ENCODE measurements at regions not wholly inside any gene's neighbourhood (a gene's known extent, or its start where the extent isn't known, plus 50 kb on each side); places are given as distances from the start of the nearest gene placed in this dataset.
"Not testable (repeated sequence)": the region's sequence is repeated elsewhere in the genome, so short reads cannot be mapped to it uniquely, and the experiment has no call there.

GRCh38 chr13:94813920-94814475, 101.7 kb upstream of the SOX21 start:
- no peak for DNase-seq

DNA sequence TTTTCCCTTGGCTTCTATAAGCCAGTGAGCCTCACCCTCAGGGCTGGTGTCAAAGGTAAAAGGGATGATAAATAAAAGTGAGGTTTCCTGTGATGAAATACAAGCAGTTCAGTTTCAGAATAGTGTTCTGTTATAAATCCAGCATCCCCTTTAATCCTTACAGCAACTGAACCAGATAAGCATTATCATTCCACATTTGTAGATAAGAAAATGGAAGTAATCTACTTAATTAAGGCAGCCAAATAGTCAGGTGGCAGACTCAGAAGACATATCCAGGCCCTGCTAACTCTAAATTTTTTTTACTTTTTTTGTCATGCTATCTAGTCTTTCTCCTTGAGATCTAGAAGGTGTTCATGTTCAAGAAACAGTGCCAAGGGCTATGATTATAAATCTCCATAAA, 99.4 kb upstream of the SOX21 start:
- DNase-seq: no peak

DNA sequence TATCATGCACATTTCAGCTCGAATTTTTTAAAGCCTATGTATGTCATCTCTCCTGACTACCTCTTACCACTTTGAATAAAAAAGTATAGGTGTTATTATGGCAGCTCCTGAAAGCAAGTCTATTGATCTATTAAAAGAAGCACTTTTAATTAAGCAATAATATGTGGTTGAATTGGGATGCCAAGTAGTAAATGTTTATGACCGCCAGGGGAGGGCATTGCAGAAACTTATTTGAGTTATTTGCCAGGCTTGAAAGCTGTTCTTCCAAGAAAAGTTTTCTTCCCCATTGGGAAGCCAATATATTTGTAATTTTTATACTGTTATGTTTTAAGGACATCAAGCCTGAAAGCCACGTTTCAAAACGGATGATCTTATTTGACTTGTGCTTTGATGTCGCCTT, 88.1 kb upstream of the SOX21 start:
- DNase-seq: no peak

DNA sequence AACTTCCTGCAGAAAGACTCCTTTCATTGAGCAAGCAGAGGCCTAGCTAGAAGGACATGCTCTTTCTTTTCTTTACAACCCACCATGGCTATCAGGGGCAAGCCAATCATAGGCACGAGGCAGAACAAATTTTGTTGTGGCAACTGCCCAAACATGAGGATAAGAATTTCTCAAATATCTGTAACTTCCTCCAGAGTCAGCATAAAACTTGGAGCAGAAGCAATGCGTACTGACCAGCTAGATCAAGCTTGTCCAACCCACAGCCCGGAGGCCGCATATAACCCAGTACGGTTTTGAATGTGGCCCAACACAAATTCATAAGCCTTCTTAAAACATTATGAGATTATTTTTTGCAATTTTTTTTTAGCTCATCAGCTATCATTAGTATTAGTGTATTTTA, 87.0 kb upstream of the SOX21 start:
- DNase-seq: no peak

GRCh38 chr13:94798738-94799137, 86.4 kb upstream of the SOX21 start:
- no peak for DNase-seq

DNA sequence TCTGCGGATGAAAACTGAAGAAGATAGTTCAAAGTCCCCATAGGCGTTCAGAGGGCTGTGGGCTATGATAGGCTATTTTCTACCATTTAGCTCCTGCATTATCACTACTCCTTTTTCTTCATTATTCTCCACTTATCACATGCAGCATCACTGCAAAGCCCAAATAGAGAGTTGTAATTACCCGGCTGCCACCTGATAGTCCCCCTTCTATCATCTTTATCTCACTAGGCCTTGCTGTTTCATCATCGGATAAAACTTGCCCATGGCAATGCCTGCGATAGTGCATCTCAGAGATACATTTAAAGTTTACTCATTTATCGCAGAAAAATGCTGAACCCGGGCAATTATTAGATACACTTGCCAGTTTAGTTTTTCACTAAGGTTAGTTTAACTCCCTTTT, 82.9 kb upstream of the SOX21 start:
- DNase-seq: no peak

- not testable (repeated sequence) for DNase-seq
Measured at GRCh38 chr13:94786246-94786645, 73.9 kb upstream of the SOX21 start.

DNA sequence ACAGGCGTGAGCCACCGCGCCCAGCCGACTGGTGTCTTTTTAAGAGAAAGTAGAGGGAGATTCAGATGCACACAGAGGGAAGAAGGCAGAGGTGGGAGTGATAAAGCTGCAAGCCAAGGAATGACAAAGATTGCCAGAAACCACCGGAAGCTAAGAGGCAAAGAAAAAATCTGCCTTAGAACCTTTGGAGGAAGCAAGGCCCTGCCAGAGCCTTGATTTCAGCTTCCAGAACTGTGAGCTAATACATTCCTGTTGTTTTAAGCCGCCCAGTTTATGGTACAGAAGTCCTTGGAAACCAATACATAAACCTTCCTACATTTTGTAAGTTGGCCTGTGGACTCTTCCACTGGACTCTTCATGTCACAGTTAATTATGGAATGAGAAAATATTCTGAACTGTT, 71.7 kb upstream of the SOX21 start:
- DNase-seq: no peak

DNA sequence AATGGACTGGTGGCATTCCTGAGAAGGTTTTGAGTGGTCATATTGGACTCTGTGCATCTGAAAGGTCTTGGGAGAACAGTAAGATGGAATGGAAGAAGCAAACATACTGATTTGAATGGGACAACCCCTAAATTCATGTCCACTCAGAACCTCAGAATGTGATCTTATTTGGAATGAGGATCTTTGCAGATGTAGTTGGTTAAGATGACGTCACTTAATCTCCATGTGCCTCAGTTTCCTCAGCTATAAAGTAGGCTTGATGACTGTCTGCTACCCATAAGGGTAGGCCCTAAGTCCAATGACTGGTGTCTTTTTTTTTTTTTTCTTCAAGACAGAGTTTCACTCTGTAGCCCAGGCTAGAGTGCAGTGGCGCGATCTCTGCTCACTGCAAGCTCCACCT, 71.1 kb upstream of the SOX21 start:
- DNase-seq: no peak

DNA sequence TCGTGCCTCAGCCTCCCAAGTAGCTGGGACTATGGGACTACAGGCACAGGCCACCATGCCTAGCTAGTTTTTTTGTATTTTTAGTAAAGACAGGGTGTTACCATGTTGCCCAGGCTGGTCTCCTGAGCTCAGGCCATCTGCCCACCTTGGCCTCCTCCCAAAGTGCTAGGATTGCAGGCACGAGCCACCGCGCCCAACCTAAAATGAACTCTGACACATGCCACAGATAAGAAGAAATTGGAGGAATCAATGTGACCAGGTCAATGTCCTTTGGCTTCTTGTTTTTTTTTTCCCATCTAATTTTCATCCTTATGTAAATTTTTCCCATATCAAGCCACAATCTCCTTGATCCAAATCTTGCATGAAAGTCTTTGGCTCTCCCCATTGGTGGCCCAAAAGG, 68.1 kb upstream of the SOX21 start:
- no peak for DNase-seq

DNA sequence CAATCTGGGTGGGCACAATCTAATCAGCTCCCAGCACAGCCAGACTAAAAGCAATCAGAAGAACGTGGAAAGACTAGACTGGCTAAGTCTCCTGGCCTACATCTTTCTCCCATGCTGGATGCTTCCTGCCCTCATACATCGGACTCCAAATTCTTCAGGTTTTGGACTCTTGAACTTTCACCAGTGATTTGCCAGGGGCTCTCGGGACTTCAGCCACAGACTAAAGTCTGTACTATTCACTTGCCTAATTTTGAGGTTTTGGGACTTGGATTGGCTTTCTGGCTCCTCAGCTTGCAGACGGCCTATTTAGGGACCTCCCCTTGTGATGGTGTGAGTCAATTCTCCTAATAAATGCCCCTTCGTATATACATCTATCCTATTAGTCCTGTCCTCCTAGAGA, 66.6 kb upstream of the SOX21 start:
- DNase-seq: no peak

DNA sequence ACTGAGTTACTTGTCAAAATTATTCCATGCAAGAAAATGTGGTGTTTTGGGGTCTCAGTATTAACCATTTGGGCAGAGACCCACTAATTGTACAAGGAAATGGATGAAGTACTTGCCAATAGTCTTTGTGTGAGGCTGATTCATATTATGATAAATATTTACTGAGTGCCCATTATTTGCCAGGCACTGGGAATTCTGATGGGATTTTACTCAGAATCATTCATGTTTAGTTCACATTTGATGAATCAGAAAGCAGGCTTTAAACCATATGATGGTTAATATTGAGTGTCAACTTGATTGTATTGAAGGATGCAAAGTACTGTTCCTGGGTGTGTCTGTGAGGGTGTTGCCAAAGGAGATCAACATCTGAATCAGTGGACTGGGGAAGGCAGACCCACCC, 66.2 kb upstream of the SOX21 start:
- DNase-seq: no peak

DNA sequence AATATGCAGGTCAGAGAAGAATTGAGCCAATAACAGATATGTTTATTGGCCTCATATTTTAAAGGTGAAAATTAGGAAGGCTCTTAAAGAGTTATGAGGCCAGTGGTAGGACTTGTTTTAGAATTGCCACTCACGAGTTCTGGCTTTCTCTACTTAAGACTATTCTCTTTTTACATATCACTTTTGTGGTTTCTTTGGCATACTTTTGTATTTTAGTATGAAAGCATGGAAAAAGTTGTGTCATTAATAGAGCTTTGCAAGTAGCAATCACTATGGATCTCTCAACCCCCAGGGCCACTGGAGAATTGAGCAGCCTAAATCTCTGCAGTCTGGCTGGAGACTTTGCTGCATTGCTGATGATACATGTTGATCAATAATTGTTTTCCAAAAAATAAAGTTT, 64.6 kb upstream of the SOX21 start:
- DNase-seq: no peak

GRCh38 chr13:94776300-94776699, 64.0 kb upstream of the SOX21 start:
- DNase-seq: no peak

DNA sequence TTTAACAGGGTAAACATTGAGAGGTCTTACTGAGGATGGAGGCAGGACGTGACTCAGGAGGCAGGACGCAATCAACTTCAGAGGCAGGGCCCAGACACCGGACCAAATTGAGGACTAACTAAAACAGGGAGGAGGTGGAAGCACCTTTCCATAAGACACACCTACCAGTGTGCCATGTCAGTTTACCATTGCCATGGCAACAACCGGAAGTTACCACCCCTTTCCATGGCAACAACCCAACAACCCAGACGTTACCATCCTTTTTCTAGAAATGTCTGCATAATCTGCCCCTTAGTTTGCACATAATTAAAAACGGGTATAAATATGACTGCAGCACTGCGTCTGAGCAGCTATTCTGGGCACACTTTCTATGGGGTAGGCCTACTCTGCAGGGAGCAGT, 53.5 kb upstream of the SOX21 start:
- no peak for DNase-seq

GRCh38 chr13:94764576-94765321, 52.4 kb upstream of the SOX21 start:
- no peak for DNase-seq

All from NCI-H2081 (cell line).